H7 (cell line): ENCODE measurements at regions not wholly inside any gene's neighbourhood (a gene's known extent, or its start where the extent isn't known, plus 50 kb on each side); places are given as distances from the start of the nearest gene placed in this dataset.

Experiments
- DNase-seq: peaks from one replicate; pipeline ENCODE4 v3.0.0; 2012
- H3K27me3 ChIP-seq: 2 replicates; pipeline ENCODE4 v1.6.0; 2011; ENCODE audit warnings: mild to moderate bottlenecking, low read length; ENCODE audit not compliant: control insufficient read depth, insufficient read depth
- H3K36me3 ChIP-seq: replicated peaks from 2 replicates; pipeline ENCODE4 v1.5.1; 2011; ENCODE audit warnings: low read length; ENCODE audit not compliant: control insufficient read depth, insufficient read depth
- H3K4me3 ChIP-seq: 2 replicates; pipeline ENCODE4 v1.5.1; 2011; ENCODE audit warnings: low read depth, mild to moderate bottlenecking, control low read depth, low read length, moderate library complexity; ENCODE audit not compliant: insufficient read depth

- no peaks in the 10 kb centered on the region for H3K36me3 ChIP-seq
- no peak for DNase-seq
- H3K27me3 ChIP-seq = no peaks in the 10 kb centered on the region
- H3K4me3 ChIP-seq = no peak overlapping the region
These were observed 289.1 kb downstream of the PCDH19 start for GRCh38 chrX:100120956-100121355.

GRCh38 chrX:100098660-100099375 lies 311.3 kb downstream of the PCDH19 start:
- H3K27me3 ChIP-seq = no peaks in the 10 kb centered on the region

GRCh38 chrX:100090931-100091330 lies 319.1 kb downstream of the PCDH19 start:
- no peak for DNase-seq
- H3K4me3 ChIP-seq = no peak overlapping the region
- no peaks in the 10 kb centered on the region for H3K36me3 ChIP-seq
- H3K27me3 ChIP-seq = no peaks in the 10 kb centered on the region

More at GRCh38 chrX:100098660-100099375, 311.3 kb downstream of the PCDH19 start:
- Histone ChIP-seq H3K4me3 (no peak overlapping the region), H3K36me3 (no peaks in the 10 kb centered on the region)
- DNase-seq = no peak

- H3K36me3 ChIP-seq = no peaks in the 10 kb centered on the region
- H3K27me3 ChIP-seq = no peaks in the 10 kb centered on the region
- no peak for DNase-seq
- H3K4me3 ChIP-seq = no peak overlapping the region
These were observed 320.3 kb downstream of the PCDH19 start for GRCh38 chrX:100089724-100090123.

GRCh38 chrX:100085846-100086245 lies 324.2 kb downstream of the PCDH19 start:
- no peak for DNase-seq
- Histone ChIP-seq H3K36me3 (no peaks in the 10 kb centered on the region), H3K4me3 (no peak overlapping the region), H3K27me3 (no peaks in the 10 kb centered on the region)

- Histone ChIP-seq H3K36me3 (no peaks in the 10 kb centered on the region), H3K4me3 (no peak overlapping the region), H3K27me3 (no peaks in the 10 kb centered on the region)
- no peak for DNase-seq
These were observed 326.9 kb downstream of the PCDH19 start for GRCh38 chrX:100083211-100083610.

- Histone ChIP-seq H3K4me3 (no peak overlapping the region), H3K36me3 (no peaks in the 10 kb centered on the region), H3K27me3 (no peaks in the 10 kb centered on the region)
- DNase-seq = no peak
These were observed 328.6 kb downstream of the PCDH19 start for GRCh38 chrX:100081503-100081902.

- Histone ChIP-seq H3K36me3 (no peaks in the 10 kb centered on the region), H3K27me3 (no peaks in the 10 kb centered on the region), H3K4me3 (no peak overlapping the region)
- peak; percentile 4 for DNase-seq
These were observed 334.0 kb downstream of the PCDH19 start for GRCh38 chrX:100076031-100076430.

- H3K36me3 ChIP-seq = no peaks in the 10 kb centered on the region
- no peak for DNase-seq
- no peaks in the 10 kb centered on the region for H3K27me3 ChIP-seq
- no peak overlapping the region for H3K4me3 ChIP-seq
These were observed 337.7 kb downstream of the PCDH19 start for GRCh38 chrX:100072336-100072735.

GRCh38 chrX:100070334-100070849 lies 339.7 kb downstream of the PCDH19 start:
- peak; percentile 15 for DNase-seq
- H3K27me3 ChIP-seq = no peaks in the 10 kb centered on the region
- H3K36me3 ChIP-seq = no peaks in the 10 kb centered on the region
- no peak overlapping the region for H3K4me3 ChIP-seq

GRCh38 chrX:100048156-100048555 lies 361.9 kb downstream of the PCDH19 start:
- Histone ChIP-seq H3K36me3 (no peaks in the 10 kb centered on the region), H3K27me3 (no peaks in the 10 kb centered on the region), H3K4me3 (no peak overlapping the region)
- DNase-seq = peak; percentile 5
